Heart left ventricle (tissue), 16 donors: ENCODE measurements at regions not wholly inside any gene's neighbourhood (a gene's known extent, or its start where the extent isn't known, plus 50 kb on each side); places are given as distances from the start of the nearest gene placed in this dataset.

Experiments used
- ATAC-seq, 4 donors: fragments of 200-7000 bp; cut with Tn5 transposase; one replicate each; pipeline ENCODE4 v1.9.1; 2020 to 2022; ENCODE audit warnings: moderate library complexity in 4 of 4, mild to moderate bottlenecking in 3 of 4, moderate number of reproducible peaks in 1 of 4
- DNase-seq, 5 donors: peaks; one replicate each; pipeline ENCODE4 v3.0.0-alpha.2; 2020
- H3K27ac ChIP-seq, 12 donors: fragments of 200-600 bp; sonication (generic) in 4 of 12; one replicate each; pipeline versions ENCODE4 v1.5.0 to v1.8.0; 2016 to 2022; ENCODE audit warnings: mild to moderate bottlenecking in 2 of 12
- H3K27me3 ChIP-seq, 9 donors: fragments of 200-600 bp; sonication (generic) in 2 of 9; one replicate each; pipeline versions ENCODE4 v1.5.1 to v1.8.0; 2016 to 2022; ENCODE audit warnings: mild to moderate bottlenecking in 3 of 9
- H3K36me3 ChIP-seq, 9 donors: fragments of 200-600 bp; sonication (generic) in 2 of 9; one replicate each; pipeline versions ENCODE4 v1.5.0 to v1.8.0; 2018 to 2022; ENCODE audit warnings: mild to moderate bottlenecking in 2 of 9
- H3K4me1 ChIP-seq, 12 donors: fragments of 200-600 bp; sonication (generic) in 4 of 12; one replicate each; pipeline versions ENCODE4 v1.5.0 to v1.8.0; 2016 to 2022; ENCODE audit warnings: mild to moderate bottlenecking in 3 of 12
- H3K4me3 ChIP-seq, 12 donors: fragments of 200-600 bp; sonication (generic) in 4 of 12; one replicate each; pipeline versions ENCODE4 v1.5.0 to v1.8.0; 2017 to 2022; ENCODE audit warnings: mild to moderate bottlenecking in 9 of 12, moderate library complexity in 4 of 12
- H3K9me3 ChIP-seq, 12 donors: fragments of 200-600 bp; sonication (generic) in 4 of 12; one replicate each; pipeline versions ENCODE4 v1.5.0 to v1.8.0; 2016 to 2022; ENCODE audit warnings: mild to moderate bottlenecking in 1 of 12
- CTCF ChIP-seq, 12 donors: fragments of 200-600 bp; sonication (generic) in 4 of 12; IDR thresholded peaks; one replicate each; pipeline versions ENCODE4 v1.5.0 to v1.8.0; 2018 to 2022; ENCODE audit warnings: antibody characterized with exemption in 12 of 12, mild to moderate bottlenecking in 5 of 12
- POLR2A ChIP-seq, 2 donors: fragments of 450-650 bp; IDR thresholded peaks; one replicate each; pipeline ENCODE4 v1.6.1; 2017; ENCODE audit warnings: antibody characterized with exemption in 2 of 2, mild to moderate bottlenecking in 2 of 2, moderate library complexity in 2 of 2
- WGBS, 4 donors: extraction: QIAGEN DNeasy Blood & Tissue Kit in 2 of 4; methylation state at CpG; one replicate each; pipeline versions ENCODE4 v1.1.5 to v1.1.7; 2013 to 2018; 5-methylcytosine and 5-hydroxymethylcytosine counted together
- intact Hi-C, 10 donors: fragments of 100-400 bp; cut with DNase I; formaldehyde crosslinking; loops; one replicate each; pipeline versions ENCODE4 v1.11.1 to v1.14.2; 2022
- donor health status: ischemic (EF 13 %, LVEDD 7.1; RV severe dilation, severe dysfunction).
- donor health status: healthy with polysubstance abuse.
- donor health status: DM: no; HTN: yes; CAD: no.
- donor health status: DM: no; HTN: no; CAD: no.
- donor health status: ischemic (EF 25% LVEDD 6.9; RV normal size, moderate dysfunction).
- donor health status: ischemic (EF 25% LVEDD 5.7; RV mildly dilated, moderate dysfunction).
- donor health status: healthy.
- donor health status: DM: yes; HTN: yes; CAD: no.
- donor health status: ischemic (EF 35%, LVEDD 5.7; RV mildly dilated, moderate dysfunction).
- donor health status: nonischemic (EF 11% LVEDD 7.7; RV severe dilation, severe dysfunction).
- donor health status: DM: yes; HTN: yes; CAD: no.
- donor health status: PGD.
- donor health status: ischemic (EF 29% LVEDD 5.4; RV normal size, mild dysfunction).
- donor health status: nonischemic (EF 23%, LVEDD 6.1; RV moderate dilation, normal function).

- no peak for TF ChIP-seq POLR2A (IDR thresholded peaks at IDR 0.05)
- no peak for TF ChIP-seq CTCF (IDR thresholded peaks at IDR 0.05)
- WGBS, 4 donors = 90 to 95% (median 93%) methylated on average over 3 of the region's 3 CpGs
- Histone ChIP-seq H3K27ac (no peak overlapping the region), H3K9me3 (no peaks in the 10 kb centered on the region), H3K4me1 (no peaks in the 10 kb centered on the region), H3K27me3 (no peaks in the 10 kb centered on the region), H3K36me3 (no peaks in the 10 kb centered on the region), H3K4me3 (no peak overlapping the region)
- DNase-seq (no peak), ATAC-seq (no peak)
- intact Hi-C loops = no loop called here
Observed at GRCh38 chr3:68676136-68676535, 256.2 kb downstream of the TAFA4 start.

GRCh38 chr3:68667346-68667745, 265.0 kb downstream of the TAFA4 start:
- no peaks in the 10 kb centered on the region for H3K27me3 ChIP-seq
- intact Hi-C loops = no loop called here
- H3K4me3 ChIP-seq = no peak overlapping the region
- peak overlapping the region in 1 of 12 donors; percentile 62 for H3K27ac ChIP-seq
- H3K9me3 ChIP-seq = no peaks in the 10 kb centered on the region
- no peak for TF ChIP-seq POLR2A (IDR thresholded peaks at IDR 0.05)
- no peak for TF ChIP-seq CTCF (IDR thresholded peaks at IDR 0.05)
- H3K36me3 ChIP-seq = no peaks in the 10 kb centered on the region
- no peak for ATAC-seq
- no peak for DNase-seq
- no peaks in the 10 kb centered on the region for H3K4me1 ChIP-seq

- Histone ChIP-seq H3K4me3 (no peak overlapping the region), H3K27me3 (no peaks in the 10 kb centered on the region), H3K9me3 (no peaks in the 10 kb centered on the region), H3K4me1 (no peaks in the 10 kb centered on the region), H3K36me3 (no peaks in the 10 kb centered on the region), H3K27ac (peak overlapping the region in 1 of 12 donors; percentile 62)
- DNase-seq (no peak), ATAC-seq (no peak)
- no peak for TF ChIP-seq POLR2A (IDR thresholded peaks at IDR 0.05)
- no peak for TF ChIP-seq CTCF (IDR thresholded peaks at IDR 0.05)
- intact Hi-C loops = no loop called here
- WGBS, 4 donors = 57 to 67% (median 64%) methylated on average over 4 of the region's 4 CpGs
Observed at GRCh38 chr3:68666429-68667136, 265.8 kb downstream of the TAFA4 start.

GRCh38 chr3:68664276-68664675, 268.1 kb downstream of the TAFA4 start:
- no peaks in the 10 kb centered on the region for H3K36me3 ChIP-seq
- DNase-seq = no peak
- H3K9me3 ChIP-seq = no peaks in the 10 kb centered on the region
- ATAC-seq = no peak
- no peaks in the 10 kb centered on the region for H3K27me3 ChIP-seq
- no peak overlapping the region for H3K4me3 ChIP-seq
- no peak for TF ChIP-seq POLR2A (IDR thresholded peaks at IDR 0.05)
- no peak for TF ChIP-seq CTCF (IDR thresholded peaks at IDR 0.05)
- 50 to 58% (median 54%) methylated on average over 1 of the region's 1 CpG for WGBS, 4 donors
- intact Hi-C loops = no loop called here
- no peak overlapping the region for H3K27ac ChIP-seq
- no peaks in the 10 kb centered on the region for H3K4me1 ChIP-seq
